GM23338 (cell line): ENCODE measurements at regions not wholly inside any gene's neighbourhood (a gene's known extent, or its start where the extent isn't known, plus 50 kb on each side); places are given as distances from the start of the nearest gene placed in this dataset.

Experiments
- ATAC-seq: fragments of 200-7000 bp; cut with Tn5 transposase; 3 replicates; pipeline ENCODE4 v1.9.1; 2020
- DNase-seq: peaks from one replicate; pipeline ENCODE4 v3.0.0-alpha.2; 2015; ENCODE audit warnings: low spot score
- H2AFZ ChIP-seq: fragments of 200-600 bp; sonication (generic); 2 replicates; pipeline ENCODE4 v1.8.0; 2016; ENCODE audit warnings: antibody characterized with exemption, mild to moderate bottlenecking, moderate library complexity
- H3F3A ChIP-seq: fragments of 200-600 bp; sonication (generic); replicated peaks from 2 replicates; pipeline ENCODE4 v1.8.0; 2017; ENCODE audit warnings: antibody characterized with exemption, mixed run types, low read depth
- H3K27ac ChIP-seq: fragments of 200-600 bp; sonication (generic); 2 replicates; pipeline ENCODE4 v1.6.1; 2016; ENCODE audit warnings: low read depth
- H3K27me3 ChIP-seq: fragments of 200-600 bp; sonication (generic); 2 replicates; pipeline ENCODE4 v1.8.0; 2016; ENCODE audit warnings: mild to moderate bottlenecking, mixed run types, moderate library complexity; ENCODE audit not compliant: insufficient read depth
- H3K36me3 ChIP-seq: fragments of 200-600 bp; sonication (generic); 2 replicates; pipeline ENCODE4 v1.8.0; 2016; ENCODE audit warnings: mild to moderate bottlenecking; ENCODE audit not compliant: insufficient read depth
- H3K4me1 ChIP-seq: fragments of 200-600 bp; sonication (generic); 2 replicates; pipeline ENCODE4 v1.8.0; 2016; ENCODE audit warnings: mild to moderate bottlenecking, moderate library complexity; ENCODE audit not compliant: insufficient read depth
- H3K4me2 ChIP-seq: fragments of 200-600 bp; sonication (generic); 2 replicates; pipeline ENCODE4 v1.7.1; 2017; ENCODE audit warnings: mixed run types
- H3K4me3 ChIP-seq: fragments of 200-600 bp; sonication (generic); 2 replicates; pipeline ENCODE4 v1.6.1; 2016; ENCODE audit warnings: mixed run types
- H3K79me2 ChIP-seq: fragments of 200-600 bp; sonication (generic); replicated peaks from 2 replicates; pipeline ENCODE4 v1.8.0; 2017; ENCODE audit warnings: mild to moderate bottlenecking; ENCODE audit not compliant: insufficient read depth
- H3K9me2 ChIP-seq: fragments of 200-600 bp; sonication (generic); 2 replicates; pipeline ENCODE4 v1.8.0; 2017; ENCODE audit not compliant: insufficient read depth
- H4K20me1 ChIP-seq: fragments of 200-600 bp; sonication (generic); replicated peaks from 2 replicates; pipeline ENCODE4 v1.8.0; 2017; ENCODE audit warnings: mild to moderate bottlenecking; ENCODE audit not compliant: insufficient read depth
- H3K27ac Mint-ChIP-seq: 2 replicates; pipeline ENCODE4 v1.8.0; 2020; ENCODE audit warnings: inconsistent platforms, mild to moderate bottlenecking, moderate library complexity, mixed read lengths
- H3K27me3 Mint-ChIP-seq: 3 replicates; pipeline ENCODE4 v1.8.0; 2022; ENCODE audit warnings: low read depth, mild to moderate bottlenecking, moderate library complexity, mixed read lengths, inconsistent platforms; ENCODE audit not compliant: insufficient read depth, poor library complexity
- H3K36me3 Mint-ChIP-seq: 3 replicates; pipeline ENCODE4 v1.8.0; 2021; ENCODE audit warnings: low read depth, mild to moderate bottlenecking, inconsistent platforms, moderate library complexity, mixed read lengths
- H3K4me1 Mint-ChIP-seq: 3 replicates; pipeline ENCODE4 v1.8.0; 2020; ENCODE audit warnings: mild to moderate bottlenecking, inconsistent platforms, mixed read lengths
- H3K4me3 Mint-ChIP-seq: 3 replicates; pipeline ENCODE4 v1.8.0; 2021; ENCODE audit warnings: moderate library complexity, mild to moderate bottlenecking, inconsistent platforms, mixed read lengths
- H3K9me3 Mint-ChIP-seq: 3 replicates; pipeline ENCODE4 v1.8.0; 2020; ENCODE audit warnings: moderate library complexity, mild to moderate bottlenecking, inconsistent platforms, mixed read lengths
- EZH2phosphoT487 ChIP-seq: fragments of 200-600 bp; sonication (generic); IDR thresholded peaks from one replicate; pipeline ENCODE4 v1.8.1; 2018; ENCODE audit warnings: antibody characterized with exemption; ENCODE audit not compliant: unreplicated experiment
- NANOG ChIP-seq: IDR thresholded peaks from 2 replicates; pipeline ENCODE4 v1.6.1; 2016; ENCODE audit warnings: antibody characterized with exemption, borderline replicate concordance
- REST ChIP-seq: IDR thresholded peaks from one replicate; pipeline ENCODE4 v1.6.1; 2018; ENCODE audit warnings: antibody characterized with exemption; ENCODE audit not compliant: unreplicated experiment
- ZNF114 ChIP-seq: fragments of 250-450 bp; sonication (Bioruptor Pico); IDR thresholded peaks from 2 replicates; pipeline ENCODE4 v1.5.0; 2020; ENCODE audit warnings: mild to moderate bottlenecking, moderate library complexity
- ZNF331 ChIP-seq: fragments of 250-450 bp; sonication (Bioruptor Pico); IDR thresholded peaks from 2 replicates; pipeline ENCODE4 v1.5.0; 2020; ENCODE audit warnings: low read depth, mild to moderate bottlenecking, moderate library complexity
- ZNF462 ChIP-seq: fragments of 250-450 bp; sonication (Bioruptor Pico); IDR thresholded peaks from 2 replicates; pipeline ENCODE4 v1.5.0; 2020; ENCODE audit warnings: mild to moderate bottlenecking, moderate library complexity
- TF ChIP-seq, protein P1 (sequence below), 2 experiments: fragments of 200-600 bp in 1 of 2; sonication (generic) in 1 of 2; conservative IDR thresholded peaks; 2 replicates each; pipeline versions ENCODE4 v1.5.1 to v1.6.1; 2016 to 2017; ENCODE audit warnings: antibody characterized with exemption in 2 of 2, low read depth in 2 of 2, mild to moderate bottlenecking in 2 of 2, moderate library complexity in 1 of 2
- TF ChIP-seq, protein P2 (sequence below): IDR thresholded peaks from 2 replicates; pipeline ENCODE4 v1.6.1; 2016; ENCODE audit warnings: antibody characterized with exemption

DNA sequence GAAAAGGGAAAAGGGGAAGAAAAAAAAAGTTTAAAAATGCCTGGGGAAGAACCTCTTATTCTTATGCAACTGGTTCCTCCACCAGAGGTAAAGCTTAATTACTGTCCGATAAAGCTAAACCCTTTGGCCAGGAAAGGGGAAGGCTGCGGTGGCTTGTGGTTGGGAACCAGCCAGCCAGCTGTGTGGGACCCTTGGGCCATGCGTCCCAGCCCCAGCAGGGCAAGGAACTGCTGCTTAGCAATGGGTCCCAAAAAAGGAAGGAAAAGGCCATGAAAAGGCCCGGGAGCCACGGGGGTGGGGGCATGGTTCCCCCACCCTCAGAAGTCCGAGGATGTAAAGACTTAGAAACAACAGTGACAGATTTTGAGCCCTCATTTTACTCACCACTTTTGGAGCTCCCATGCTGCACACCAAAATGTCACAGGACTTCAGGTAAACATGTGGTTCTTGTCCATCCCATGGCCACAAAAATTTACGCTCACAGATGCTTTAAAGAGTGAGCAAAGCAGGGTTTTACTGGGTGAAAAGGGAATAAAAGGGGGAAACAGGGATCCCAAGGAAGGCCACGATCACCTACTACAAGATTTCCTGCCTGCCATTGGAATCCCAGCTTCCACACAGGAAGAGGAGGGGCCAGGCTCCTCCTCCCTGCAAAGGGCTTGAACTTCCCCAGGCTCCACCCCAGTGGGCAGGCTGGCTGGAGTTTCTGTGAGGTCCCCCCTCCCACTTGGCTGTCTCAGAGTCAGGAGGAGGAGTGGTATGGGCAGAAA is 1234.7 kb upstream of the GJE1 start:
- Histone ChIP-seq H3K4me3 (no peak overlapping the region), H3K27ac (no peak overlapping the region), H4K20me1 (no peaks in the 10 kb centered on the region), H3K9me2 (peaks cover 4% of the 10 kb centered on the region; the same call in 1 of the 2 replicates), H3K79me2 (no peaks in the 10 kb centered on the region), H3K36me3 (0 out of 2 replicates have a peak, but pooled peaks cover 3% of the 10 kb centered on the region), H3K4me1 (no peaks in the 10 kb centered on the region), H2AFZ (no peak overlapping the region), H3K4me2 (no peak overlapping the region), H3F3A (no peaks in the 10 kb centered on the region), H3K27me3 (no peaks in the 10 kb centered on the region)
- Mint-ChIP-seq H3K9me3 (peaks cover 51% of the 10 kb centered on the region), H3K4me1 (no peaks in the 10 kb centered on the region; the same call in 2 of the 3 replicates), H3K36me3 (peaks cover 48% of the 10 kb centered on the region), H3K4me3 (no peak overlapping the region), H3K27me3 (peaks cover 2% of the 10 kb centered on the region), H3K27ac (no peak overlapping the region)
- no peak for DNase-seq
- no peak for ATAC-seq
- TF ChIP-seq REST (no peak), EZH2phosphoT487 (no peak), ZNF462 (no peak), ZNF114 (no peak), ZNF331 (CRISPR knock-in tag) (no peak), NANOG (no peak)
- TF ChIP-seq, protein P1, sequence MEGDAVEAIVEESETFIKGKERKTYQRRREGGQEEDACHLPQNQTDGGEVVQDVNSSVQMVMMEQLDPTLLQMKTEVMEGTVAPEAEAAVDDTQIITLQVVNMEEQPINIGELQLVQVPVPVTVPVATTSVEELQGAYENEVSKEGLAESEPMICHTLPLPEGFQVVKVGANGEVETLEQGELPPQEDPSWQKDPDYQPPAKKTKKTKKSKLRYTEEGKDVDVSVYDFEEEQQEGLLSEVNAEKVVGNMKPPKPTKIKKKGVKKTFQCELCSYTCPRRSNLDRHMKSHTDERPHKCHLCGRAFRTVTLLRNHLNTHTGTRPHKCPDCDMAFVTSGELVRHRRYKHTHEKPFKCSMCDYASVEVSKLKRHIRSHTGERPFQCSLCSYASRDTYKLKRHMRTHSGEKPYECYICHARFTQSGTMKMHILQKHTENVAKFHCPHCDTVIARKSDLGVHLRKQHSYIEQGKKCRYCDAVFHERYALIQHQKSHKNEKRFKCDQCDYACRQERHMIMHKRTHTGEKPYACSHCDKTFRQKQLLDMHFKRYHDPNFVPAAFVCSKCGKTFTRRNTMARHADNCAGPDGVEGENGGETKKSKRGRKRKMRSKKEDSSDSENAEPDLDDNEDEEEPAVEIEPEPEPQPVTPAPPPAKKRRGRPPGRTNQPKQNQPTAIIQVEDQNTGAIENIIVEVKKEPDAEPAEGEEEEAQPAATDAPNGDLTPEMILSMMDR (conservative IDR thresholded peaks at IDR 0.05; ENCODE audit: low read depth in 2 of 2): no peak
- TF ChIP-seq, protein P2, sequence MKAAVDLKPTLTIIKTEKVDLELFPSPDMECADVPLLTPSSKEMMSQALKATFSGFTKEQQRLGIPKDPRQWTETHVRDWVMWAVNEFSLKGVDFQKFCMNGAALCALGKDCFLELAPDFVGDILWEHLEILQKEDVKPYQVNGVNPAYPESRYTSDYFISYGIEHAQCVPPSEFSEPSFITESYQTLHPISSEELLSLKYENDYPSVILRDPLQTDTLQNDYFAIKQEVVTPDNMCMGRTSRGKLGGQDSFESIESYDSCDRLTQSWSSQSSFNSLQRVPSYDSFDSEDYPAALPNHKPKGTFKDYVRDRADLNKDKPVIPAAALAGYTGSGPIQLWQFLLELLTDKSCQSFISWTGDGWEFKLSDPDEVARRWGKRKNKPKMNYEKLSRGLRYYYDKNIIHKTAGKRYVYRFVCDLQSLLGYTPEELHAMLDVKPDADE: no peak
